H1 (cell line): ENCODE measurements at regions not wholly inside any gene's neighbourhood (a gene's known extent, or its start where the extent isn't known, plus 50 kb on each side); places are given as distances from the start of the nearest gene placed in this dataset.

Experiments
- CTCF ChIA-PET: fragments of 300-600 bp; sonication (Branson Sonifier 250); formaldehyde crosslinking; loops from one replicate; lab custom pipeline; 2021; ENCODE audit not compliant: partially characterized antibody; lab: Charles Lee
- POLR2A ChIA-PET: fragments of 300-600 bp; sonication (Branson Sonifier 250); formaldehyde crosslinking; loops from one replicate; lab custom pipeline; 2021; ENCODE audit warnings: inconsistent platforms; ENCODE audit not compliant: partially characterized antibody; lab: Charles Lee
- DNase-seq, 2 experiments: peaks; one replicate each; pipeline versions ENCODE4 v3.0.0 to v3.0.0-alpha.2; 2010 to 2022; ENCODE audit warnings: low spot score in 2 of 2, low read depth in 1 of 2, mixed read lengths in 1 of 2
- FAIRE-seq: peaks from 2 replicates; lab custom pipeline; 2011; peaks lifted over from hg19 to GRCh38; lab: Jason Lieb, UNC
- H2AFZ ChIP-seq: 2 replicates; pipeline ENCODE4 v1.8.1; 2012; ENCODE audit warnings: low read length, inconsistent platforms
- H2AK5ac ChIP-seq: 2 replicates; pipeline ENCODE4 v1.6.1; 2013; ENCODE audit warnings: low read depth, low read length
- H2BK120ac ChIP-seq: replicated peaks from 2 replicates; pipeline ENCODE3; 2013; ENCODE audit warnings: low read depth, low read length, inconsistent platforms
- H2BK12ac ChIP-seq: 2 replicates; pipeline ENCODE4 v1.6.1; 2013; ENCODE audit warnings: low read depth, low read length
- H2BK15ac ChIP-seq: 2 replicates; pipeline ENCODE4 v1.6.1; 2013; ENCODE audit warnings: low read length
- H2BK20ac ChIP-seq: 2 replicates; pipeline ENCODE4 v1.6.1; 2013; ENCODE audit warnings: low read length
- H2BK5ac ChIP-seq: 2 replicates; pipeline ENCODE4 v1.6.1; 2013; ENCODE audit warnings: low read depth, low read length
- H3K14ac ChIP-seq: 2 replicates; pipeline ENCODE4 v1.6.1; 2013; ENCODE audit warnings: inconsistent platforms; ENCODE audit not compliant: insufficient read length
- H3K18ac ChIP-seq: 2 replicates; pipeline ENCODE4 v1.6.1; 2013; ENCODE audit warnings: low read length; ENCODE audit errors: extremely low read depth
- H3K23ac ChIP-seq: 2 replicates; pipeline ENCODE4 v1.6.1; 2013; ENCODE audit warnings: inconsistent platforms; ENCODE audit not compliant: insufficient read length
- H3K23me2 ChIP-seq: 2 replicates; pipeline ENCODE4 v1.6.1; 2013; ENCODE audit warnings: low read depth, low read length
- H3K27ac ChIP-seq: 2 replicates; pipeline ENCODE4 v1.6.1; 2011; ENCODE audit warnings: low read depth, low read length, inconsistent platforms
- H3K27me3 ChIP-seq, 4 experiments: replicated peaks in 1 of 4; 1 replicate in 1 of 4; 2 replicates in 3 of 4; pipeline versions ENCODE4 v1.6.1 to v1.8.1; 2011 to 2013; ENCODE audit warnings: low read length in 3 of 4, mild to moderate bottlenecking in 3 of 4, inconsistent platforms in 2 of 4, mixed read lengths in 2 of 4, moderate library complexity in 1 of 4; ENCODE audit not compliant: control insufficient read depth in 3 of 4, insufficient read depth in 3 of 4; ENCODE audit errors: extremely low read depth in 1 of 4
- H3K36me3 ChIP-seq, 4 experiments: 2 replicates each; pipeline versions ENCODE4 v1.6.1 to v1.8.1; 2011 to 2013; ENCODE audit warnings: mild to moderate bottlenecking in 4 of 4, low read length in 3 of 4, moderate library complexity in 2 of 4, control low read depth in 1 of 4, inconsistent platforms in 1 of 4; ENCODE audit not compliant: insufficient read depth in 4 of 4, control insufficient read depth in 2 of 4
- H3K4ac ChIP-seq: replicated peaks from 2 replicates; pipeline ENCODE3; 2013; ENCODE audit warnings: low read length, low read depth, mixed read lengths, inconsistent platforms; ENCODE audit not compliant: insufficient read length
- H3K4me1 ChIP-seq, 4 experiments: replicated peaks in 1 of 4; 1 replicate in 1 of 4; 2 replicates in 3 of 4; pipeline versions ENCODE4 v1.6.1 to v1.8.1; 2011 to 2013; ENCODE audit warnings: low read length in 3 of 4, inconsistent platforms in 2 of 4, mixed read lengths in 1 of 4; ENCODE audit not compliant: insufficient read depth in 4 of 4, control insufficient read depth in 3 of 4
- H3K4me2 ChIP-seq, 2 experiments: 2 replicates each; pipeline versions ENCODE4 v1.6.1 to v1.8.1; 2011 to 2013; ENCODE audit warnings: low read depth in 2 of 2, low read length in 2 of 2, control low read depth in 1 of 2, inconsistent platforms in 1 of 2, mild to moderate bottlenecking in 1 of 2; ENCODE audit not compliant: insufficient read depth in 1 of 2
- H3K4me3 ChIP-seq, 4 experiments: fragments of 200-600, 300-600 bp in 1 of 4; sonication (generic), shearing (Covaris generic), sonication (Bioruptor Twin) in 1 of 4; 2 replicates each; pipeline versions ENCODE4 v1.5.1 to v1.8.1; 2011 to 2016; ENCODE audit warnings: low read length in 4 of 4, low read depth in 3 of 4, control low read depth in 2 of 4, inconsistent platforms in 2 of 4, mild to moderate bottlenecking in 2 of 4, mixed read lengths in 1 of 4, moderate library complexity in 1 of 4; ENCODE audit not compliant: insufficient read depth in 2 of 4; ENCODE audit errors: extremely low read depth in 1 of 4
- H3K56ac ChIP-seq: replicated peaks from 2 replicates; pipeline ENCODE3; 2013; ENCODE audit warnings: low read depth, mild to moderate bottlenecking, mixed read lengths, low read length, inconsistent platforms; ENCODE audit not compliant: insufficient read length
- H3K79me1 ChIP-seq: 2 replicates; pipeline ENCODE4 v1.6.1; 2013; ENCODE audit warnings: low read depth, low read length, control low read depth
- H3K79me2 ChIP-seq, 2 experiments: 2 replicates each; pipeline versions ENCODE4 v1.6.1 to v1.8.1; 2012 to 2013; ENCODE audit warnings: low read length in 2 of 2, mild to moderate bottlenecking in 2 of 2, inconsistent platforms in 1 of 2; ENCODE audit not compliant: insufficient read depth in 2 of 2, control insufficient read depth in 1 of 2
- H3K9ac ChIP-seq, 4 experiments: replicated peaks in 1 of 4; 1 replicate in 1 of 4; 2 replicates in 3 of 4; pipeline versions ENCODE4 v1.6.1 to v1.8.1; 2011 to 2013; ENCODE audit warnings: low read depth in 3 of 4, low read length in 3 of 4, control low read depth in 2 of 4, mild to moderate bottlenecking in 2 of 4, moderate library complexity in 2 of 4, inconsistent platforms in 1 of 4; ENCODE audit errors: extremely low read depth in 1 of 4
- H3K9me3 ChIP-seq, 2 experiments: 2 replicates each; pipeline versions ENCODE4 v1.6.1 to v1.8.1; 2012 to 2013; ENCODE audit warnings: mild to moderate bottlenecking in 2 of 2, moderate library complexity in 2 of 2, control low read depth in 1 of 2, inconsistent platforms in 1 of 2, low read depth in 1 of 2, low read length in 1 of 2, mixed read lengths in 1 of 2; ENCODE audit not compliant: insufficient read depth in 2 of 2
- H4K20me1 ChIP-seq, 2 experiments: replicated peaks in 1 of 2; 2 replicates each; pipeline versions ENCODE3 to v1.8.1; 2011 to 2013; ENCODE audit warnings: inconsistent platforms in 2 of 2, low read length in 2 of 2, mild to moderate bottlenecking in 1 of 2; ENCODE audit not compliant: insufficient read depth in 2 of 2, control insufficient read depth in 1 of 2
- H4K5ac ChIP-seq: 2 replicates; pipeline ENCODE4 v1.6.1; 2013; ENCODE audit warnings: low read length, low read depth, mixed read lengths, inconsistent platforms; ENCODE audit not compliant: insufficient read length
- H4K8ac ChIP-seq: 2 replicates; pipeline ENCODE4 v1.8.0; 2013; ENCODE audit warnings: mild to moderate bottlenecking, moderate library complexity, low read length, inconsistent platforms; ENCODE audit not compliant: insufficient read depth; ENCODE audit errors: extremely low read depth
- H4K91ac ChIP-seq: replicated peaks from 2 replicates; pipeline ENCODE3; 2013; ENCODE audit warnings: low read length, mixed read lengths, inconsistent platforms; ENCODE audit not compliant: insufficient read length
- ASH2L ChIP-seq: fragments of 200-600, 300-600 bp; sonication (generic); IDR thresholded peaks from one replicate; pipeline ENCODE4 v1.7.1; 2017; ENCODE audit warnings: low read length
- BACH1 ChIP-seq: IDR thresholded peaks from 2 replicates; pipeline ENCODE4 v1.6.1; 2012; ENCODE audit warnings: low read length, improper control_type of control experiment
- BRCA1 ChIP-seq: IDR thresholded peaks from 2 replicates; pipeline ENCODE4 v1.6.1; 2012; ENCODE audit warnings: low read depth, low read length, improper control_type of control experiment
- EGR1 ChIP-seq: IDR thresholded peaks from 2 replicates; pipeline ENCODE4 v1.6.1; 2011; ENCODE audit warnings: low read depth, low read length, borderline replicate concordance
- FOSL1 ChIP-seq: IDR thresholded peaks from 2 replicates; pipeline ENCODE4 v1.6.1; 2011; ENCODE audit warnings: mild to moderate bottlenecking, low read depth, low read length, moderate library complexity; ENCODE audit not compliant: insufficient read depth
- GTF2F1 ChIP-seq: IDR thresholded peaks from 2 replicates; pipeline ENCODE4 v1.6.1; 2012; ENCODE audit warnings: low read depth, low read length, improper control_type of control experiment, borderline replicate concordance
- POLR2A ChIP-seq, 2 experiments: IDR thresholded peaks; 1 replicate in 1 of 2; 2 replicates in 1 of 2; pipeline ENCODE4 v1.6.1; 2011; ENCODE audit warnings: low read depth in 2 of 2, low read length in 2 of 2, mild to moderate bottlenecking in 2 of 2; ENCODE audit errors: control extremely low read depth in 1 of 2
- POLR2AphosphoS5 ChIP-seq: IDR thresholded peaks from 2 replicates; pipeline ENCODE4 v1.6.1; 2011; ENCODE audit warnings: low read depth, low read length
- POU5F1 ChIP-seq: IDR thresholded peaks from 2 replicates; pipeline ENCODE4 v1.6.1; 2011; ENCODE audit warnings: low read depth, mild to moderate bottlenecking, low read length, moderate library complexity
- SP1 ChIP-seq: IDR thresholded peaks from 2 replicates; pipeline ENCODE4 v1.6.1; 2011; ENCODE audit warnings: low read depth, low read length
- SP2 ChIP-seq: IDR thresholded peaks from 2 replicates; pipeline ENCODE4 v1.6.1; 2012; ENCODE audit warnings: mild to moderate bottlenecking, low read length, inconsistent platforms
- SUZ12 ChIP-seq: fragments of 200-600 bp; sonication (generic); IDR thresholded peaks from 2 replicates; pipeline ENCODE4 v1.6.1; 2012; ENCODE audit warnings: mild to moderate bottlenecking, inconsistent platforms, low read length, moderate library complexity, mixed read lengths
- TEAD4 ChIP-seq: IDR thresholded peaks from 2 replicates; pipeline ENCODE4 v1.6.1; 2012; ENCODE audit warnings: low read depth, low read length, inconsistent platforms, mixed read lengths
- WGBS, 2 experiments: shearing (Covaris generic) in 1 of 2; methylation state at CpG; one replicate each; pipeline versions ENCODE4 v1.1.6 to v1.1.7; 2013 to 2015; ENCODE audit warnings: low lambda C conversion rate in 2 of 2, mixed read lengths in 2 of 2, inconsistent platforms in 1 of 2, low coverage in 1 of 2, missing lambda C conversion rate in 1 of 2; ENCODE audit not compliant: insufficient replicate concordance in 2 of 2, insufficient coverage in 1 of 2, insufficient read length in 1 of 2; ENCODE audit errors: extremely low coverage in 1 of 2, missing lambda C conversion rate in 1 of 2; 5-methylcytosine and 5-hydroxymethylcytosine counted together
- TF ChIP-seq, protein P1 (sequence below): IDR thresholded peaks from 2 replicates; pipeline ENCODE4 v1.6.1; 2011; ENCODE audit warnings: low read depth, mild to moderate bottlenecking, low read length; ENCODE audit not compliant: insufficient read depth
- TF ChIP-seq, protein P2 (sequence below): IDR thresholded peaks from 2 replicates; pipeline ENCODE4 v1.6.1; 2011; ENCODE audit warnings: low read length, improper control_type of control experiment

DNA sequence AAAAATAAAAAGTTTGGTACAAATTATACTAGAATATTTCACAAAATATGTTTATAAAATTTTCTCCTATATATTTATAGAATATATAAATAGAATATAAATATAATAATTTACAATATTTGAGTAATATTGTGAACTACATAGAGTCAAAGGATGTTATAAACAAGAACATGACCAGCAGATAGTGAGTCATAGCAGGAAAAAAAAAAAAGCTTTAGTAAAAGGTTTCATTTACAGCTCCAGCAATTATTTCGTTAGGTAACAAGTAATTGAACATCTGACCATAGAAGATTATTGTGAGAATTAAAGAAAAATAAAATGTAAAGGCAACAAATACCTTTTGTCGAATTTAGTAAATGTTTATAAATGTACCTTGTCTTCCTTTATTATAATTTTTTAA lies 864.1 kb downstream of the PCDH17 start:
- Histone ChIP-seq H3K4me1 (no peaks in the 10 kb centered on the region; a peak in 2 of 7 replicates), H3K27me3 (no peaks in the 10 kb centered on the region), H2AFZ (no peak overlapping the region), H3K18ac (no peak overlapping the region), H4K8ac (no peak overlapping the region), H3K36me3 (no peaks in the 10 kb centered on the region), H3K4me3 (no peak overlapping the region), H3K27ac (no peak overlapping the region), H2BK15ac (no peak overlapping the region), H3K23me2 (no peaks in the 10 kb centered on the region), H2BK20ac (no peak overlapping the region), H2BK12ac (no peak overlapping the region), H2BK120ac (no peak overlapping the region), H3K9me3 (no peaks in the 10 kb centered on the region; a peak in 1 of 4 replicates), H3K9ac (no peak overlapping the region), H3K4me2 (no peak overlapping the region), H3K4ac (no peak overlapping the region), H2BK5ac (no peak overlapping the region), H3K14ac (no peak overlapping the region), H4K20me1 (no peaks in the 10 kb centered on the region), H4K91ac (no peak overlapping the region), H2AK5ac (no peak overlapping the region), H3K79me1 (no peaks in the 10 kb centered on the region), H4K5ac (no peak overlapping the region), H3K56ac (no peak overlapping the region), H3K23ac (no peak overlapping the region), H3K79me2 (no peaks in the 10 kb centered on the region)
- no peak for TF ChIP-seq ASH2L
- no peak for TF ChIP-seq FOSL1
- TF ChIP-seq EGR1: no peak
- no peak for TF ChIP-seq BRCA1
- no peak for TF ChIP-seq POLR2AphosphoS5
- TF ChIP-seq SUZ12: no peak
- TF ChIP-seq, protein P1, sequence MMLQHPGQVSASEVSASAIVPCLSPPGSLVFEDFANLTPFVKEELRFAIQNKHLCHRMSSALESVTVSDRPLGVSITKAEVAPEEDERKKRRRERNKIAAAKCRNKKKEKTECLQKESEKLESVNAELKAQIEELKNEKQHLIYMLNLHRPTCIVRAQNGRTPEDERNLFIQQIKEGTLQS: no peak
- TF ChIP-seq POLR2A (IDR thresholded peaks at IDR 0.05; ENCODE audit: control extremely low read depth in 1 of 2, low read depth in 2 of 2, low read length in 2 of 2): no peak
- TF ChIP-seq, protein P2, sequence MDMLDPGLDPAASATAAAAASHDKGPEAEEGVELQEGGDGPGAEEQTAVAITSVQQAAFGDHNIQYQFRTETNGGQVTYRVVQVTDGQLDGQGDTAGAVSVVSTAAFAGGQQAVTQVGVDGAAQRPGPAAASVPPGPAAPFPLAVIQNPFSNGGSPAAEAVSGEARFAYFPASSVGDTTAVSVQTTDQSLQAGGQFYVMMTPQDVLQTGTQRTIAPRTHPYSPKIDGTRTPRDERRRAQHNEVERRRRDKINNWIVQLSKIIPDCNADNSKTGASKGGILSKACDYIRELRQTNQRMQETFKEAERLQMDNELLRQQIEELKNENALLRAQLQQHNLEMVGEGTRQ: no peak
- no peak for TF ChIP-seq POU5F1
- TF ChIP-seq SP2: no peak
- no peak for TF ChIP-seq TEAD4
- no peak for TF ChIP-seq GTF2F1
- TF ChIP-seq BACH1: no peak
- no peak for TF ChIP-seq SP1
- ChIA-PET POLR2A (no interaction called here), CTCF (interaction anchor here (0.6 kb wide), 1 partner anchor 854 kb away, joined by 3 read pairs; no protein-coding TSS in a partner anchor)
- 74% methylated on average over 2 of the region's 2 CpGs; no CpG with 5 or more reads in 1 of the 2 experiments for WGBS, 2 experiments
- no peak for FAIRE-seq
- no peak for DNase-seq
